ENCODE measurements at regions not wholly inside any gene's neighbourhood (a gene's known extent, or its start where the extent isn't known, plus 50 kb on each side); places are given as distances from the start of the nearest gene placed in this dataset.
"Not testable (repeated sequence)": the region's sequence is repeated elsewhere in the genome, so short reads cannot be mapped to it uniquely, and the experiment has no call there.

- DNase-seq, result no peak
Observed at GRCh38 chr6:119683671-119684070, 334.1 kb upstream of the MAN1A1 start.

GRCh38 chr6:119683031-119683430 lies 333.5 kb upstream of the MAN1A1 start:
- DNase-seq, result peak; percentile 64

GRCh38 chr6:119678961-119679360 lies 329.4 kb upstream of the MAN1A1 start:
- DNase-seq, result no peak

- no peak for DNase-seq
Observed at GRCh38 chr6:119677384-119677783, 327.8 kb upstream of the MAN1A1 start.

- DNase-seq, result no peak
Observed at GRCh38 chr6:119676961-119677360, 327.4 kb upstream of the MAN1A1 start.

- DNase-seq, result no peak
Observed at GRCh38 chr6:119676230-119676629, 326.7 kb upstream of the MAN1A1 start.

- DNase-seq, result no peak
Observed at GRCh38 chr6:119673741-119674140, 324.2 kb upstream of the MAN1A1 start.

GRCh38 chr6:119672725-119673124 lies 323.2 kb upstream of the MAN1A1 start:
- peak; percentile 67 for DNase-seq

- no peak for DNase-seq
Observed at GRCh38 chr6:119671105-119671504, 321.5 kb upstream of the MAN1A1 start.

- DNase-seq, result no peak
Observed at GRCh38 chr6:119669221-119669620, 319.7 kb upstream of the MAN1A1 start.

- not testable (repeated sequence) for DNase-seq
Observed at GRCh38 chr6:119665432-119665831, 315.9 kb upstream of the MAN1A1 start.

GRCh38 chr6:119661628-119662027 lies 312.1 kb upstream of the MAN1A1 start:
- no peak for DNase-seq

GRCh38 chr6:119661078-119661477 lies 311.5 kb upstream of the MAN1A1 start:
- DNase-seq, result no peak

- no peak for DNase-seq
Observed at GRCh38 chr6:119658917-119659316, 309.4 kb upstream of the MAN1A1 start.

- no peak for DNase-seq
Observed at GRCh38 chr6:119655124-119655523, 305.6 kb upstream of the MAN1A1 start.

- no peak for DNase-seq
Observed at GRCh38 chr6:119653329-119653728, 303.8 kb upstream of the MAN1A1 start.

- no peak for DNase-seq
Observed at GRCh38 chr6:119649531-119649930, 300.0 kb upstream of the MAN1A1 start.

- DNase-seq, result no peak
Observed at GRCh38 chr6:119647309-119647708, 297.7 kb upstream of the MAN1A1 start.

- no peak for DNase-seq
Observed at GRCh38 chr6:119643876-119644275, 294.3 kb upstream of the MAN1A1 start.

- no peak for DNase-seq
Observed at GRCh38 chr6:119637768-119638167, 288.2 kb upstream of the MAN1A1 start.

- no peak for DNase-seq
Observed at GRCh38 chr6:119636060-119636459, 286.5 kb upstream of the MAN1A1 start.

GRCh38 chr6:119633461-119633860 lies 283.9 kb upstream of the MAN1A1 start:
- DNase-seq, result no peak

GRCh38 chr6:119630561-119631192 lies 281.1 kb upstream of the MAN1A1 start:
- DNase-seq, result no peak

- DNase-seq, result no peak
Observed at GRCh38 chr6:119628691-119629594, 279.4 kb upstream of the MAN1A1 start.

Data from islet precursor cell (in vitro differentiated cells).